Erythroblast (primary cell): ENCODE measurements at regions not wholly inside any gene's neighbourhood (a gene's known extent, or its start where the extent isn't known, plus 50 kb on each side); places are given as distances from the start of the nearest gene placed in this dataset.

Experiments
- GATA1 ChIP-seq: IDR thresholded peaks from 2 replicates; pipeline ENCODE4 v1.6.1; 2011; ENCODE audit warnings: low read depth, mild to moderate bottlenecking, control low read depth, low read length, moderate library complexity
- POLR2A ChIP-seq: IDR thresholded peaks from 2 replicates; pipeline ENCODE4 v1.6.1; 2011; ENCODE audit warnings: mild to moderate bottlenecking, low read length

DNA sequence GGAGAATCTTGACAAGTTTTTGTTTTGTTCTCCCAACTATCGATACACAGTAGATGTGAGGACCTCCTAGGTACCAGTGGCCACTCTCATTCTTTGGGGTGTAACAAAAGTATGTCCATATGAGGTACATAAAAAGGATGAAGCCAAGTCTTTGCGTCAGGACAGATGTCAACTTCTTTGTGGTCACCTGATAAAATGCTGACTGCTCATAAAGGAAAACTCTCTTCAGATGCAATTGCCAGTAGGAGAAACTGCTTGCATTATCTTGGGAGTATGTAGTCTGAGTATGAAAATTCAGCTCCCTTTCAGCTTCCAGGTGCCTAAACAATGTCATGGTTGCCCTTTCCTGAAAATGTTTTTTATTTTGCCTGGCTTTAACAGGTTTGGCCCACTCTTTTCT lies 123.8 kb upstream of the GOLIM4 start:
- no peak for TF ChIP-seq POLR2A
- no peak for TF ChIP-seq GATA1
